GM20000 (cell line): ENCODE measurements at regions not wholly inside any gene's neighbourhood (a gene's known extent, or its start where the extent isn't known, plus 50 kb on each side); places are given as distances from the start of the nearest gene placed in this dataset.

Experiments
- DNase-seq: peaks from one replicate; pipeline ENCODE4 v3.0.0; 2012; ENCODE audit warnings: low spot score
- CTCF ChIP-seq: IDR thresholded peaks from 2 replicates; pipeline ENCODE4 v1.5.1; 2012; ENCODE audit warnings: mild to moderate bottlenecking, control low read depth; ENCODE audit errors: extremely low read depth, missing control alignments

DNA sequence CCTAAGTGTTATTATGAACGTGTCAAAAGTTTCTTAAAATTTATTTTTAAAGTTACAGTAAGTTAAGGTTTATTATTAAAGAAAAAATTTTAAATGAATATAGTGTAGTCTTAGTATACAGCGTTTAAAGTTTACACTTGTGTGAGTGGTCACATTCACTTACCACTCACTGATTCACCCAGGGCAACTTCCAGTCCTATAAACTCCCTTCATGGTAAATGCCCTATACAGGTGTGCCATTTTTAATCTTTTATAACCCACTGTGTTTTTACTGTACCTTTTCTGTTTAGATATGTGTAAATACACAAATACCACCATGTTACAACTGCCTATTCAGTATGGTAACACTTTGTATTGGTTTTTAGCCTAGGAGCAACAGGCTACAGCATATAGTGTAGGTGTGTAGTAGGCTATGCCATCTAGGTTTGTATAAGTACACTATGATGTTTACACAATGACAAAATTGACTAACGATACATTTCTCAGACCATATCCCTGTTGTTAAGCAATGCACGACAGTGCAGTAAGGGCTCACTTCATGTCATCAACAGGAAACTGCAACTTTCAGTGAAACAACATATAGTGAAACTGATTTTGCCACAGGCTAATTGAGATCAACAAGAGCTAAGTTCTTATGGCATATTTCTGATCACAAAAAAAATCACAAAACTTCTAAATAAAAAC is 112.0 kb upstream of the TMCC3 start:
- TF ChIP-seq CTCF = no peak
- DNase-seq = peak; percentile 40

DNA sequence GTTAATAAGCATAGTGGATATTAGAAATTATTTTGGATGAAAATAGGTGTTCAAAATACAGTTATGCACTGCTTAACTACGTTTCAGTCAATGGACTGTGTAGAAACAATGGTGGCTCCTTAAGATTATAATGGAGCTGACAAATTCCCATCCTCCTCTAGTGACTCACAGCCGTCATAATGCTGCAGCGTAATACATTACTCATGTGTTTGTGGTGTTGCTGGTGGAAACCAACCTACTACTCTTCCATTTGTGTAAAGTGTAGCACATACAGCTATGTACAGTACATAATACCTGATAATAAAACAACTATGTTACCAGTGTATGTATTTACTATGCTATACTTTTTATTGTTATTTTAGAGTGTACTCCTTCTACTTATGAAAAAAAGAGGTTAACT is 111.2 kb upstream of the TMCC3 start:
- TF ChIP-seq CTCF = no peak
- DNase-seq = no peak

GRCh38 chr12:94760786-94761185 is 110.4 kb upstream of the TMCC3 start:
- no peak for TF ChIP-seq CTCF

DNA sequence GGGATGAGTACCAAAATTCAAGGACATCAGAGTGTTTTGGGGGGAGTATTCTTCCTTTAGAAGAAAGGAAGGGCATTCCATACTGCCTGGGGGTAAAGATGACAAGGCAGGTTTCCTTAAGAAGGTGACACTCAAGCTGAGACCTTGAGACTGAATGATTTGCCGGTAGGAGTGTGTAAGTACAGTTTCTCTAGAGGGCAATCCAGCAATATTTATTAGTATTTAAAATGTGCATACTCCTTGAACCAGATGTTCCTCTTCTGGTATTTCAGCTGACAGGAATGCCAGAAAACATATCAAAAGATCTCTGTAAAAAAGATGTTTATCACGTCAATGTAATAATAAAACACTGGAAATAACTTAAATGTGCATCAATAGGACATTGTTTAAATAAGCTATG is 106.4 kb upstream of the TMCC3 start:
- TF ChIP-seq CTCF = no peak
- no peak for DNase-seq

More at GRCh38 chr12:94760786-94761185, 110.4 kb upstream of the TMCC3 start:
- no peak for DNase-seq

DNA sequence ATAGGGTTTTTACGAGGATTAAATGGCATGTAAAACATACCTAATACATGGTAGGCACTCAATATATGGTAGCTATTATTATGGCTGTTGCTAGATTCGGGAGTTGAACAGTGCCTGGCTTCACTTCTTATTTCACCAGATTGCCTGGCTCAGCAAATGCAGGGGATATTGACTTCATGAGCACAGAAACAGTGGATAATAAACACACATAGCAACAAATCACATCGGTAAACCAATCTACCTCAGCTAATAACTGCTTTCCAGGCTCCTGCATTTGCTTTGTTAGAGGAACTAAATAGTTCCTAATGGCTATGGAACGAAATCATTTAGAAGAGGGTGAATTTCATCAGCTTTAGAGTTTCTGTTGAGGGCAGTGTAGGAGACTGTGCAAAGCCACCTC is 105.2 kb upstream of the TMCC3 start:
- no peak for DNase-seq
- no peak for TF ChIP-seq CTCF

DNA sequence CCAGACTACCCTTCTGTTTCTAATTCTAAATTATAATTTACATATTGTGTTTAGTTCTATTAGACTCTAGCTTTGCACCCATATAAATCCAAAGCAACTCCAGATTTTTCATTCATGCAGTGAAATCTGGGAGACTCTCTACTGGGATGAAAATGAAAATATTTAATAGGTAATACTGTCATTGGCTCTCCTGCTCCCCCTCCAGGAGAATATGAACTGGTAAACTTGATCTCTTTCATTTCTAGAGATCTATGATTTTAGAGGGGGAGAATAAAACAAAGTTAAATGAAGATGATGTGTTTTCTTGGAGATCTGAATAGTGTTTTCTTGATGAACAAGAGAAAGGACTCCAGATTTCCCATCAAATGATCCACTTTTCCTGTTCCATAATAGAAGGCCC is 104.3 kb upstream of the TMCC3 start:
- TF ChIP-seq CTCF = no peak
- no peak for DNase-seq

GRCh38 chr12:94753036-94753679 is 102.8 kb upstream of the TMCC3 start:
- DNase-seq = no peak
- TF ChIP-seq CTCF = no peak
